ENCODE measurements at regions not wholly inside any gene's neighbourhood (a gene's known extent, or its start where the extent isn't known, plus 50 kb on each side); places are given as distances from the start of the nearest gene placed in this dataset.

DNA sequence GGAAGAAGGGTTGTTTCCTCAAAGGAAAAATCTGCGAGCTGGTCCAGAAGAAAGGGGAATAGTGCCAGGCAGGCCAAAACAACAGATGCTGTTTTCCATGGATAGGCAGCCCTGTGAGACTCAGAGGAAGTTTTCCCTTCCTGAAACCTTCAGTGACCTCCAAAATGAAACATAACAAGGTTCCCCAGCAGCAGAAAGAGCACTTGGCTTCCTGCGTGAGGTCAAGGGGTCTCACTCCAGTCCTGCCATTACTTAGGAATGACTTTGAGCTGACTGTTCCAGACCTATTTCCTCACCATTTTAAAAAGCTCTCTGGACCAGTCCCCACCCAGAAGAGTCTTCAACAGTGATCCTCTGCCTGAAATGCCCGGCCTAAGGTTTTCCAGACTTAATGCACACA, 104.6 kb upstream of the IPO5 start:
- H3K4me1 Mint-ChIP-seq (ENCODE audit: unreplicated experiment): peaks cover 32% of the 10 kb centered on the region

DNA sequence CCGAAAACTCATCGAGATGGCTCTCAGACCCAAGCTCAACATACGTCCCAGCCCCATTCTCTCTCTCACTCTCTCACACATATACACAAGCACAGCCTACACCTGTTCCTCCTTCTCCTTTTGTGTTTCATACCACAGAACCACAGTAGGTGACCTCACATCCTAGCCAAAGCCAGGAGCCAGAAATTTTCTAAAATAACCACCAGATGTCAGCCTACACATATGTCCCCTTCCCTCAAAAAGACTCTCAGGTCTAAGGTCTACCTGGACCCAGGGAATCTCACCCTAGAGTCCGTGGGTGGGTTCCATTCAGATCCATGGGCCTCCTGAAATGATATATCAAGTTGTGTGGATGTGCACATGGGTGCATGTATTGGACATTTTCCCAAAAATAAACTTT, 104.2 kb upstream of the IPO5 start:
- Mint-ChIP-seq H3K36me3 (ENCODE audit: low read depth, unreplicated experiment) (peaks cover 8% of the 10 kb centered on the region), H3K4me3 (ENCODE audit: unreplicated experiment) (no peak overlapping the region), H3K27me3 (ENCODE audit: unreplicated experiment) (peaks cover 9% of the 10 kb centered on the region), H3K4me1 (ENCODE audit: unreplicated experiment) (peaks cover 28% of the 10 kb centered on the region), H3K27ac (ENCODE audit: unreplicated experiment) (peak overlapping the region; percentile 74), H3K9me3 (ENCODE audit: unreplicated experiment) (no peaks in the 10 kb centered on the region)
- TF ChIP-seq, protein P1, sequence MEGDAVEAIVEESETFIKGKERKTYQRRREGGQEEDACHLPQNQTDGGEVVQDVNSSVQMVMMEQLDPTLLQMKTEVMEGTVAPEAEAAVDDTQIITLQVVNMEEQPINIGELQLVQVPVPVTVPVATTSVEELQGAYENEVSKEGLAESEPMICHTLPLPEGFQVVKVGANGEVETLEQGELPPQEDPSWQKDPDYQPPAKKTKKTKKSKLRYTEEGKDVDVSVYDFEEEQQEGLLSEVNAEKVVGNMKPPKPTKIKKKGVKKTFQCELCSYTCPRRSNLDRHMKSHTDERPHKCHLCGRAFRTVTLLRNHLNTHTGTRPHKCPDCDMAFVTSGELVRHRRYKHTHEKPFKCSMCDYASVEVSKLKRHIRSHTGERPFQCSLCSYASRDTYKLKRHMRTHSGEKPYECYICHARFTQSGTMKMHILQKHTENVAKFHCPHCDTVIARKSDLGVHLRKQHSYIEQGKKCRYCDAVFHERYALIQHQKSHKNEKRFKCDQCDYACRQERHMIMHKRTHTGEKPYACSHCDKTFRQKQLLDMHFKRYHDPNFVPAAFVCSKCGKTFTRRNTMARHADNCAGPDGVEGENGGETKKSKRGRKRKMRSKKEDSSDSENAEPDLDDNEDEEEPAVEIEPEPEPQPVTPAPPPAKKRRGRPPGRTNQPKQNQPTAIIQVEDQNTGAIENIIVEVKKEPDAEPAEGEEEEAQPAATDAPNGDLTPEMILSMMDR (IDR thresholded peaks at IDR 0.05; ENCODE audit: unreplicated experiment): no peak
- no peak for DNase-seq (ENCODE audit: low spot score)

More for the DNA sequence above, 104.6 kb upstream of the IPO5 start:
- no peak for DNase-seq (ENCODE audit: low spot score)
- Mint-ChIP-seq H3K36me3 (ENCODE audit: low read depth, unreplicated experiment) (peaks cover 8% of the 10 kb centered on the region), H3K27me3 (ENCODE audit: unreplicated experiment) (peaks cover 9% of the 10 kb centered on the region), H3K9me3 (ENCODE audit: unreplicated experiment) (no peaks in the 10 kb centered on the region), H3K27ac (ENCODE audit: unreplicated experiment) (peak overlapping the region; percentile 74), H3K4me3 (ENCODE audit: unreplicated experiment) (no peak overlapping the region)
- TF ChIP-seq, protein P1 (IDR thresholded peaks at IDR 0.05; ENCODE audit: unreplicated experiment): no peak

DNA sequence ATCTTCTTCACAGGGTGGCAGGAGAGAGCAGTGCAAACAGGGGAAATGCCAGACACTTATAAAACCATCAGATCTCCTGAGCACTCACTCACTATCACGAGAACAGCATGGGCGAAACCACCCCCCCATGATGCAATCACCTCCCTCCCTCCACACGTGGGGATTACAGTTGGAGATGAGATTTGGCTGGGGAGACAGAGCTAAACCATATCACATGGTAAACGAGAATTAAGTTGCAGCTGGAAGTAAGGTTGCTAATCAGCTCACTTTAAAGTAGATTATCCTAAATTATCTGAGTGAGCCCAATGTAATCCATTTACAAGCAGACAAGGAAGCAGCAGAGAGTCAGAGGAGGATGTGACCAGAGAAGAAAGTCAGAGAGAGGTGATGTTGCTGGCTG, 102.2 kb upstream of the IPO5 start:
- H3K4me1 Mint-ChIP-seq (ENCODE audit: unreplicated experiment): peaks cover 27% of the 10 kb centered on the region
- H3K36me3 Mint-ChIP-seq (ENCODE audit: low read depth, unreplicated experiment): peaks cover 8% of the 10 kb centered on the region
- H3K4me3 Mint-ChIP-seq (ENCODE audit: unreplicated experiment): no peak overlapping the region
- TF ChIP-seq, protein P1 (IDR thresholded peaks at IDR 0.05; ENCODE audit: unreplicated experiment): no peak
- DNase-seq (ENCODE audit: low spot score): no peak
- peaks cover 9% of the 10 kb centered on the region for H3K27me3 Mint-ChIP-seq (ENCODE audit: unreplicated experiment)
- no peaks in the 10 kb centered on the region for H3K9me3 Mint-ChIP-seq (ENCODE audit: unreplicated experiment)
- H3K27ac Mint-ChIP-seq (ENCODE audit: unreplicated experiment): no peak overlapping the region

DNA sequence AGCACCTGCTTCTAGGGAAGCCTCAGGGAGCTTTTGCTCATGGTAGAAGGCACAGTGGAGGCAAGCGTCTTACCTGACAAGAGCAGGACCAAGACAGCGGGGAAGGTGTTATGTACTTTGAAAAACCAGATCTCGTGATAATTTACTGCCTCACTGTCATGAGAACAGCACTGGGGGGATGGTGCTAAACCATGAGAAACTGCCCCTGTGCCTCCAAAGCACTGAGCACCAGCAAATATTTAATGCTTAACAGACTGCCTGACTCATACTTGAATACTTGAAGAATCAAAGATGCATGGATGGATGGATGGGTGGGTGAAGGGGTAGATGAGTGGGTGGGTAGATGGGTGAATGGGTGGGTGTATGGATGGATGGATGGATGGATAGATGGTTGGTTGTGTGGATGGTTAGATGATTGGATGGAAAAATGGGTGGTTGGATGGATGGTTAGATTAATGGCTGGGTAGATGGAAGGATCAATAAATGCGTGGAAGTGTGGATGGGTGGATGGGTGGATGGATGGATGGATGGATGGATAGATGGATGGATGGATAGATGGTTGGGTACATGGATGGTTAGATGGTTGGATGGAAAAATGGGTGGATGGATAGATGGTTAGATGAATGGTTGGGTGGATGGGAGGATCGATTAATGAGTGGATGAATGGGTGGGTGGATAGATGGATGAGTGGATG, 101.1 kb upstream of the IPO5 start:
- DNase-seq (ENCODE audit: low spot score): no peak
- Mint-ChIP-seq H3K27ac (ENCODE audit: unreplicated experiment) (no peak overlapping the region), H3K9me3 (ENCODE audit: unreplicated experiment) (no peaks in the 10 kb centered on the region), H3K4me3 (ENCODE audit: unreplicated experiment) (no peak overlapping the region), H3K4me1 (ENCODE audit: unreplicated experiment) (peaks cover 27% of the 10 kb centered on the region), H3K36me3 (ENCODE audit: low read depth, unreplicated experiment) (peaks cover 8% of the 10 kb centered on the region), H3K27me3 (ENCODE audit: unreplicated experiment) (peaks cover 9% of the 10 kb centered on the region)
- TF ChIP-seq, protein P1 (IDR thresholded peaks at IDR 0.05; ENCODE audit: unreplicated experiment): no peak

DNA sequence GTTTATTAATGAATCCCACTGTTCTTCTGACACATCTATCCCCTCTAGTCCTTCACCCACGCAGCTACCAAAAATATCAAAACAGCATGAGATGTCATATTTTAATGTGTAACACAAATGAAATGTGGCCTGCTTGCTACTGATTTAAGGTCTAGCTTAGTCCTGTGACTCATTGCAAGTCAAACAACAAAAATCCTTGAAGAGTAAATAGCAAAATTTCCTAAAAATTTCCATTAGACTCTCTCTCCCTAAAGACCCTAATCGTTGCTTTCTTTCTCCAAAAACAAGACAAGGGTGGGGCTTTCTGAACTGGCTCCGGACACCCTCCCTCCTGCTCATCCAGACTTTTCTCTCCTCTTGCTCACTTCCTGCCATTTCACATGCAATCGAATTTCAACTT, 99.9 kb upstream of the IPO5 start:
- TF ChIP-seq, protein P1 (IDR thresholded peaks at IDR 0.05; ENCODE audit: unreplicated experiment): no peak
- Mint-ChIP-seq H3K9me3 (ENCODE audit: unreplicated experiment) (no peaks in the 10 kb centered on the region), H3K27me3 (ENCODE audit: unreplicated experiment) (peaks cover 9% of the 10 kb centered on the region), H3K4me1 (ENCODE audit: unreplicated experiment) (peaks cover 19% of the 10 kb centered on the region), H3K4me3 (ENCODE audit: unreplicated experiment) (no peak overlapping the region), H3K36me3 (ENCODE audit: low read depth, unreplicated experiment) (peaks cover 8% of the 10 kb centered on the region), H3K27ac (ENCODE audit: unreplicated experiment) (no peak overlapping the region)
- no peak for DNase-seq (ENCODE audit: low spot score)

Data from endothelial cell (in vitro differentiated cells).